Skeletal muscle tissue (tissue), 3 donors: ENCODE measurements at regions not wholly inside any gene's neighbourhood (a gene's known extent, or its start where the extent isn't known, plus 50 kb on each side); places are given as distances from the start of the nearest gene placed in this dataset.
"Not testable (repeated sequence)": the region's sequence is repeated elsewhere in the genome, so short reads cannot be mapped to it uniquely, and the experiment has no call there.

ENCODE experiments used
- H3K27ac ChIP-seq: one replicate; pipeline ENCODE4 v1.7.0; 2013; ENCODE audit warnings: mild to moderate bottlenecking, low read depth, low read length, inconsistent platforms
- H3K27me3 ChIP-seq, 3 donors: one replicate each; pipeline ENCODE4 v1.7.0; 2013; ENCODE audit warnings: low read length in 3 of 3; ENCODE audit not compliant: control insufficient read depth in 3 of 3, insufficient read depth in 3 of 3
- H3K36me3 ChIP-seq, 3 donors: one replicate each; pipeline ENCODE4 v1.7.0; 2013; ENCODE audit warnings: low read length in 3 of 3; ENCODE audit not compliant: control insufficient read depth in 3 of 3, insufficient read depth in 3 of 3
- H3K4me1 ChIP-seq, 3 donors: one replicate each; pipeline ENCODE4 v1.7.0; 2013; ENCODE audit warnings: low read length in 3 of 3, mild to moderate bottlenecking in 3 of 3; ENCODE audit not compliant: control insufficient read depth in 3 of 3, insufficient read depth in 3 of 3
- H3K4me3 ChIP-seq, 3 donors: one replicate each; pipeline ENCODE4 v1.7.0; 2013; ENCODE audit warnings: low read length in 3 of 3
- H3K9ac ChIP-seq, 3 donors: one replicate each; pipeline ENCODE4 v1.7.0; 2013; ENCODE audit warnings: low read length in 3 of 3, mild to moderate bottlenecking in 3 of 3, moderate library complexity in 2 of 3, low read depth in 1 of 3
- H3K9me3 ChIP-seq, 3 donors: one replicate each; pipeline ENCODE4 v1.7.0; 2013; ENCODE audit warnings: low read length in 3 of 3; ENCODE audit not compliant: control insufficient read depth in 3 of 3
- donor health status: Osteomylitis.

DNA sequence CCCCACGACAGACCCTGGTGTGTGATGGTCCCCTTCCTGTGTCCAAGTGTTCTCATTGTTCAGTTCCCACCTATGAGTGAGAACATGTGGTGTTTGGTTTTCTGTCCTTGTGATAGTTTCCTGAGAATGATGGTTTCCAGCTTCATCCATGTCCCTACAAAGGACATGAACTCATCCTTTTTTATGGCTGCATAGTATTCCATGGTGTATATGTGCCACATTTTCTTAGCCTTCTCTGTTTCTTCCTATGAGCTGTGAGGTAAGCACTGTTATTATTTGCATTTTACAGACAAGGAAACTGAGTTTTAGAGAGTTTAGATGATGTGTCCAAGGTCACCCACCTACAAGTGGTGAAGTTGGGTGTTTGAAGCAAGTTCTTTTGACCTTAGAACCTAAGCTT, 51.1 kb upstream of the BNC1 start:
- not testable (repeated sequence) for H3K27me3 ChIP-seq, H3K9me3 ChIP-seq

DNA sequence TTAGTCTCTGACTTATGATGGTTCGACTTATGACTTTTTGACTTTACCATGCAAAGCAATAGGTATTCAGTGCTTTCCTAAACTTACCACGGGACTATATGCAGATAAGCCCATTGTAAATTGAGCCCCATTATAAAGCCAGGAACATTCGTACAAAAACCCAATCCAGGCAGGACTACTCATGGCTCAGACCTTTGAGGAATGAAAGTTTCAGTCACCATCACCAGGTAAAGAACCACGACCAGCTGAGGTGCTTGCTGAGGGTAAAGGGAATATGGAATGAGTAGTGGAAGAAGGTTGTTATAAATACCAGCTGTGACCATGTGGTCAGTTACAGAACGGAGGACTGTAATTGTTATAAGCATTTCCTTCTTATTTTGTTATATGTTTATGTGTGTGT, 54.9 kb upstream of the BNC1 start:
- no peaks in the 10 kb centered on the region for H3K4me1 ChIP-seq
- H3K27me3 ChIP-seq, result peaks cover 0 to 4% (median 0%) of the 10 kb centered on the region in 3 donors
- H3K9ac ChIP-seq, result no peak overlapping the region

More for the DNA sequence above, 51.1 kb upstream of the BNC1 start:
- not testable (repeated sequence) for H3K9ac ChIP-seq, H3K4me1 ChIP-seq, H3K36me3 ChIP-seq, H3K4me3 ChIP-seq, H3K27ac ChIP-seq

DNA sequence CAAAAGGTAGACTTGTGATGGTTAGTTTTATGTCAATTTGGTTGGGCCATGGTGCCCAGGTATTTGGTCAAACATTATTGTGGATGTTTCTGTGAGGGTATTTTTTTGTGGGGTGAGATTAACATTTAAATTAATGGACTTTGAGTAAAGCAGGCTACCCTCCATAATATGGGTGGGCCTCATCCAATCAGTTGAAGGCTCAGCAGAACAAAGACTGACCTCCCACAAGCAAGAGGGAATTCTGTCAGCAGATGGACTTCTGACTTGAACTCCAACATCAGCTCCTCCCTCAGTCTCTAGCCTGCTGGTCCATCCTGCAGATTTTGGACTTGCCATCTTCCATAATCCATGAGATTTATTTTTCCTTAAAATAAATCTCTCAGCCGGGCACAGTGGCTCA, 55.6 kb upstream of the BNC1 start:
- H3K4me1 ChIP-seq, result no peaks in the 10 kb centered on the region
- H3K27me3 ChIP-seq, result peaks cover 0 to 4% (median 0%) of the 10 kb centered on the region in 3 donors
- H3K36me3 ChIP-seq, result no peaks in the 10 kb centered on the region
- no peak overlapping the region for H3K9ac ChIP-seq
- H3K4me3 ChIP-seq, result no peak overlapping the region
- H3K9me3 ChIP-seq, result no peaks in the 10 kb centered on the region
- H3K27ac ChIP-seq, result no peak overlapping the region

More for the DNA sequence above, 54.9 kb upstream of the BNC1 start:
- Histone ChIP-seq H3K9me3 (no peaks in the 10 kb centered on the region), H3K36me3 (no peaks in the 10 kb centered on the region), H3K4me3 (no peak overlapping the region), H3K27ac (no peak overlapping the region)

DNA sequence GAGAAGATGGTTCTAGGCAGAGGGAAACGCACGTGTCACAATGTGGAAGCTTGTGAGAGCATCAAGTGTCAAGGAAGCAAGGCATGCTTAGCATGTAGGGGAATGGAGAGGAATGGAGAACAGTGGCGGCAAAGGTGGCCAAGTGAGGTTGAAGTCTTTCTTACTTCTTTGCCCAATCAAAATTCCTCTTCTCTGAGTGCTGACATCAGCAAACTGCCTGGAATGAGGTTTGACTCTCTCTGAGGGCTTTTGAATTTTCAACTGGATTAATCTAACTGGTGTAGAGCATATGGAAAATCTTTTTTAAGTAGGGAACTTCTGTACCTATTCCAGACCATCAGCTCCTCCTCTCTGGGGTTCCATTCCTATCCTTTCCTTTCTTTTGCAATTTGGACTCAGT, 61.9 kb upstream of the BNC1 start:
- H3K9me3 ChIP-seq, result no peaks in the 10 kb centered on the region
- no peaks in the 10 kb centered on the region for H3K4me1 ChIP-seq
- no peak overlapping the region for H3K9ac ChIP-seq
- no peaks in the 10 kb centered on the region for H3K36me3 ChIP-seq
- H3K27ac ChIP-seq, result no peak overlapping the region
- peaks cover 0 to 17% (median 10%) of the 10 kb centered on the region in 3 donors for H3K27me3 ChIP-seq
- no peak overlapping the region for H3K4me3 ChIP-seq

DNA sequence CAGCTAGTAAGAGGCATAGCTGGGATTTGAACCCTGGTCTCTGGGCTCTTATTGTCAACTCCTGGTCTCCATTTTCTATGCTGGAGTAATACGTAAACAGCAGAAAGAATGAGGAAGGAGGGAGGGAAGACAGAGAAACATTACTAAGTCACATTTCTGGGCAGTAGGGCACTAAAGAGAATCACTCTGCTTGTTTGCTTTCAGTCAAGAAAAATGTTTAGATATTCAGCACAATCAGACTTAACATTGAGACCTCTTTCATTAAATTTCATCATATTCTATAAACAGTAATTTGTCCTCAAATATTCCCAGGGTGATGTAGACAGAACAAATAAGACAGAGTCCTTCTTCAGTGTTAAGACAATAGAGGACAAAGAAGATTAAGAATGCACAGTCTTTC, 67.7 kb upstream of the BNC1 start:
- H3K36me3 ChIP-seq, result no peaks in the 10 kb centered on the region
- H3K4me1 ChIP-seq, result no peaks in the 10 kb centered on the region
- H3K27me3 ChIP-seq, result peaks cover 0 to 14% (median 11%) of the 10 kb centered on the region in 3 donors
- H3K9ac ChIP-seq, result no peak overlapping the region
- no peaks in the 10 kb centered on the region for H3K9me3 ChIP-seq
- H3K4me3 ChIP-seq, result no peak overlapping the region
- no peak overlapping the region for H3K27ac ChIP-seq

DNA sequence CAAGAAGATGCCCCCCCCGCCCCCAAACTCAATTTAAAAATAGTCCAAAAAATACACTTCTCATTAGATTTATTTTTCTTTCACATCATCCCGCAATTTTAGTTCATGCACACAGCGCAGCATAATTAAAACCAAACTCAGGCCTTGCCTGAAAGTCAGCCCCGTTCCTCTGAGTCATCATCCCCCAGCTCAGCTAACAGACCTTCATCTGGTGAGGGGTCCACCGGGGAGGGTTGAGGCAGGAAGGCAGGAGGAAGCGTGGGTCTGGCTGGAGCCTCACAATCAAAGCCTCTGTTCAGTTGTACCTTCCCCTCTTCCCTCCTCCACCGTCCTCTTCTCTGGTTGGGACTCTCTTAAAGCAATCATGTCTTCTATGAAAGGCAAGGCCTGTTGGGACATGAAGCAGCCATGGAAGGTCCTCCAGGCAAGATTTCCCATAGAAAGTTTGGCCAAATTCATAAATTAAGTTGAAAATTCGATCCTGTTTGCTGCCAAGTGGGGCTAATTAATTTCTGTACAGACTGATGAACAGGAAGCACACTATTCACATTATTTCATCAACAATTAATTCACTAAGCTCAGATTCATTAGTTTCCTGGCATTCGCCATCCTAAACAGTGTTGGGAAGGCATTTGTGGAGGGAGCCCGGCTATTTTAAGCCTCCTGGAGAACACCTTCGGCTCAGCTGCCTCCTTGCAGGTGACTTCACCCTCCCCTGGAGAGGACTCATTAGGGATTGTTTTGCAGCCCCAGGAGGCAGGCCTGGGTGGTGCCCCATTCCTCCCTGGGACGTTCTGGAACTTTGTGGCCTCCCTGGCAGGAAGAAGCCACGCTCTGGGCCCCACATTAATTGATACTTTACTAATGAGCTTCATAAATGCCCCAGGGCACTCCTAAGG, 72.3 kb upstream of the BNC1 start:
- Histone ChIP-seq H3K27me3 (peaks cover 3 to 14% (median 12%) of the 10 kb centered on the region in 3 donors), H3K36me3 (no peaks in the 10 kb centered on the region), H3K4me3 (no peak overlapping the region), H3K9me3 (no peaks in the 10 kb centered on the region), H3K27ac (no peak overlapping the region), H3K9ac (no peak overlapping the region), H3K4me1 (no peaks in the 10 kb centered on the region)

DNA sequence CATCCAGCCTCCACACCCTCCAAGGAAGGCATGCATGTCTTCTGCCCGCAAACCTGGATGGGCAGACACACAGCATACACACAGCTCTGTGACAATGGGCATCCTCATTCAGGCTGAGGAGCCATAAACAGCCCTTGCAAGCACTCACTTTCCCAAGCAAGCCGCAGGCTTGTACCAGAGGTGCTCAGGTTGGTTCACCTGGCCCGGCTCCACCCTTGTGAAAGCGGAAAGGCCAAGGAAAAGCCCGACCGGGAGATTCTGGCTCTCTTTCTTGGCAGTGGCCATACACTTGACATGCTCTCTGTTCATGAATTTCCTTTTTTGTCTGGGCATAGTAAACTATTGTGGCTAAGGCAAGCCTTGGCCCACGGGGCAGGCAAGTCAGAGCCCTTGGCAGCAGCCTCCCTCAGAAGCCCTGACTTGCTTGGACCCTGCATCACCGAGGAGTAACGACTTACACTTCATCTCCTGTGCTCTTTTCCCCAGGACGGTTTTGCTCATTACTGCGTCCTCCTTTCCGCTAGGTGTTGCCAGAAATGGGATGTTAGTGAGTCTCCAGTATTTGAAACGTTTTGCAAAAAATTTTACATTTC, 74.6 kb upstream of the BNC1 start:
- Histone ChIP-seq H3K4me3 (no peak overlapping the region), H3K4me1 (no peaks in the 10 kb centered on the region), H3K27ac (no peak overlapping the region), H3K9ac (no peak overlapping the region), H3K9me3 (no peaks in the 10 kb centered on the region), H3K27me3 (peaks cover 10 to 21% (median 12%) of the 10 kb centered on the region in 3 donors), H3K36me3 (no peaks in the 10 kb centered on the region)

DNA sequence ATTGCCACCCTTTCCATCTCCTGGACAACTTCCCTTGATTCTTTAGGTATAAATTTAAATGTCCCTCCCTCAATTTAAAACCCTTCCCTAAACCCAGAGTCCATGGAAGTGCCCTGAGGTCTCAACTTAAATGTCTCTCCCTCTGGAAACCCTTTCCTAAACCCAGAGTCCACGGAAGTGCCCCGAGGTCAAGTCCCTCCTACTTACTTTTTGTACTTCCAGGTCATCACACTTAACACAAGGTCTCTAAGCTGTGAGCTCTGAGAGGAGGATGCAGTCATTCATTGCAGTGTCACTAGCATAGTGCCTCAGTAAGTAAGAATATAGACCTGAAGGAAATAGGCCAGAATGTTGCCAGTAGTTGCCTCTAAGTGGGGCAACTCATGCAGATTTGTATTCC, 78.2 kb upstream of the BNC1 start:
- Histone ChIP-seq H3K36me3 (no peaks in the 10 kb centered on the region), H3K9me3 (no peaks in the 10 kb centered on the region), H3K4me1 (peaks cover 0 to 6% (median 5%) of the 10 kb centered on the region in 3 donors), H3K27me3 (peaks cover 27 to 35% (median 30%) of the 10 kb centered on the region in 3 donors), H3K27ac (no peak overlapping the region), H3K4me3 (no peak overlapping the region), H3K9ac (no peak overlapping the region)

DNA sequence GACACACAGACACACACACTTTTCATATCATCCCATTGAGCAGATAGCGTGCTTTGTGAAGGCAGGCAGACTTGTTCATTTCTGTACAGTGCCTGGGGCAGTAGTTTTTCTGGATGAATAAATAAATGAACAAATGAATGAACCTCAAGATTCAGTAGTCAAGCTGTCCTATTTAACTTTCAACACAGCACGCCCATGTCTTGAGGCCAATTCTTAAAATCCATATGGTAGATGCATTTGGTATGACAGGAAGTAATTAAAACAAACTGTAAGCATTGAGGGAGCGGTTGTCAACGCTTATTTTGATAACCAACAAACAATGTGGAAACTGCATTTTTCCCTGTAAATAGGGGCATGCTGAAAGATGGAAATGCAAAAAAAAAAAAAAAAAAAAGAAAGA, 80.0 kb upstream of the BNC1 start:
- Histone ChIP-seq H3K4me1 (peaks cover 0 to 6% (median 5%) of the 10 kb centered on the region in 3 donors), H3K9ac (no peak overlapping the region), H3K27me3 (peaks cover 24 to 32% (median 27%) of the 10 kb centered on the region in 3 donors), H3K27ac (no peak overlapping the region), H3K36me3 (no peaks in the 10 kb centered on the region), H3K9me3 (no peaks in the 10 kb centered on the region), H3K4me3 (no peak overlapping the region)

DNA sequence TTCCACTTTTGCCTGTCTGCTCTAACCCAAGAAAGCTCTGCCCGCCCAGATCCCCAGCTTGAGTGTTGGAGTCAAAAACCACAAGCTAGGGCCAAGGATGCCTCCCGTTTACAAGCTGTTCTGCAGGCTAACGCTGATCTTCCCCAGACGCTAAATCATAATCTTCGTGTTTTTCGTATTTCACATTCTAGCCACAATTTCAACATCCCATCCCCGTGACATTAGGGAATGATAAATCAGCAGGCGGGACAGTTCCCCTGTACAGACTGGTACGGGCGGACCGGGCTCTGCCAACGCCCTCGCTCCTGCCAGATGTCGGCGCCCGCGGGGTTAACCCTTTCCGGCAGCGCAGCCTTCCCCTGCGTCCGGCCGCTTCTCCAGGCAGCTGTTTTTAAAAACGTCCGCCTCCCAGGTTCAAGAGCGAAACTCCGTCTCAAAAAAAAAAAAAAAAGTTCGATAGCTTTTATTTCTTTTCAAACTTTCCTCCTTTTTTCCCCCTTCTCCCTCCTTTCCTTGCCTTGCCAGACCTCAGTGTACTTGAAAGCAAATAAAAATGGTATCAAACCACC, 81.0 kb upstream of the BNC1 start:
- H3K4me3 ChIP-seq, result peak overlapping the region; percentile 49 to 60 (median 54)
- peaks cover 0 to 6% (median 5%) of the 10 kb centered on the region in 3 donors for H3K4me1 ChIP-seq
- H3K27ac ChIP-seq, result no peak overlapping the region
- H3K9ac ChIP-seq, result peak overlapping the region in 2 of 3 donors; percentile 34 to 57
- peaks cover 24 to 32% (median 28%) of the 10 kb centered on the region in 3 donors for H3K27me3 ChIP-seq
- no peaks in the 10 kb centered on the region for H3K9me3 ChIP-seq
- H3K36me3 ChIP-seq, result no peaks in the 10 kb centered on the region
